ENCODE measurements at regions not wholly inside any gene's neighbourhood (a gene's known extent, or its start where the extent isn't known, plus 50 kb on each side); places are given as distances from the start of the nearest gene placed in this dataset.
"Not testable (repeated sequence)": the region's sequence is repeated elsewhere in the genome, so short reads cannot be mapped to it uniquely, and the experiment has no call there.

DNA sequence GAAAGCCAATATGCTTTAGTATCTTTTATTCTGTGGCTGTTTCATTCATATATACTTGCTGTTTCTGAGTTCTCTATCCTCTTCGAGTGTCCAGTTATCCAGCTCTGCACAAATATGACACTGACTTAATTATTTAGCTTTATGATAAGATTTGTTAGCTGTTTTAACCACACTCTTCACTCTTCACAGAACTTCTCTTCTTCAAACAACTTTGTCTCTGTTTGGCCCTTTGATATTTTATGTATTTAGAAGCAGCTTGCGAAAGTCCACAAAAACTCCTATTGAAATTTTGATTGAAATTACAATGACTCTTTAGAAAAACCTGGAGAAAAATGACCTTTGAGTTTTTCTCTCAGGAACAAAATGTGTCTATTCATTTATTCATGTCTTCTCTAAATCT is 407.0 kb downstream of the CPS1 start:
- no peak for ATAC-seq

DNA sequence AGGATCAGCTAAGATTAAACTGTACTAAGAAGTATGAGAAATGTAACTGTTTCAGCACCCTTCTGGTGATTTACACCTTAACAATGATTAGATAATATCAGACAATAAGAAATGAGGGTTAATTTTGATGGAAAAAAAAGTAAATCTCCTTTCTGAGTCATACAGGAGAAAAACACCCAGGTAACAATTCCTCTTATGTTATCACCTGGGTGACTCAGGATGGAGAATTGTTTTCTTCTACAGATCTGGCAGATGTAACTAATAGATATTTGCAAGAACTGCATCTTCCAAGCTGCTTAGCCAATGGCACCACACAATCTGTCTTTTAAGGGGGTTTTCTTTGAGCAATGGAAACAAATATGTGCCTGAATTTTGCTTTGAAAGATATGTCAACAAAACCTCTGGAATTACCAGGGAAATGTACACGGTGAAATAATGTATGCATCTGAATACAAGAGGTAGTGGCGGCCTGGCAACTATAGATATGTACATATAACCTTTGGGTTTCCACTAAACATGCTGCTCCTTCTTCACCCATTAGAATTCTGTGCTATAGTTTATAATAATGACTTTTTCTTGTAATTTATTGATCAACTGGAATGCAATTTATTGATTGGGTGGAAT is 407.9 kb downstream of the CPS1 start:
- no peak for ATAC-seq

DNA sequence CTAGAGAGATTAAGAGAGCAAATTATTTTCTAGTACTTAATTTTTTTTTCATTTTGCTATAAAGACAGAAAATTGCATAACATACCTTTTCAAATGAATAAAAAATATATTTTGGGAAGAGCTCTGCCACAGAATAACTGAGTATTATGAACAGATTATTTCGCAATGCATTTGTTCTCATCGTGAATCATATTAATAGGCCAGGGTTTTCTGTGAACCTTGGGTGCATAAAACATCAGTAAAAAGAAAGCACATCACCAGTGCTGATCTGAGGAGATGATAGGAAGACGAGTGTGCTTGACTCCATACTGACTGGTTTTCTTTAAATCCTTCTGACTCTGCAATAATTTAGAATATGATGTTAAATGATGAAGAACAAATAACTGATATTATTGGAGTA is 409.1 kb downstream of the CPS1 start:
- no peak for ATAC-seq

DNA sequence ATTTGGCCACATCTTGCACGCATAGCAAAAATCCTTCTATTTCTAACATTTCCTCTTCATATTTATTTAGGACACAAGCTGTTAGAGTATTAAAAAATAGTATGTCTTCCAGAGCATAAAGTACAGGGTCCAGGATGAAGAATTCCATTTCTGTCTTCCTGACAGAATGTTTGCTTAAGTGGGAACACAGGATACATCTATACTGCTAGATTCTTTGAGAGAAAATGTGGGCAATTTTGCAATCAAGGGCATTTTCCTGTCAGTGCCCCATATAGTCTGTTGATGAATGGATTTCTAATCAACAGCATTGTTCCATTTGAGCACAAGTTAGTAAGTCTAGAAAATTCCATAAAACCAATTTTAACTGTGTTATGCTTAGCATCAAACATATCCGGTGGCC is 409.9 kb downstream of the CPS1 start:
- no peak for ATAC-seq

DNA sequence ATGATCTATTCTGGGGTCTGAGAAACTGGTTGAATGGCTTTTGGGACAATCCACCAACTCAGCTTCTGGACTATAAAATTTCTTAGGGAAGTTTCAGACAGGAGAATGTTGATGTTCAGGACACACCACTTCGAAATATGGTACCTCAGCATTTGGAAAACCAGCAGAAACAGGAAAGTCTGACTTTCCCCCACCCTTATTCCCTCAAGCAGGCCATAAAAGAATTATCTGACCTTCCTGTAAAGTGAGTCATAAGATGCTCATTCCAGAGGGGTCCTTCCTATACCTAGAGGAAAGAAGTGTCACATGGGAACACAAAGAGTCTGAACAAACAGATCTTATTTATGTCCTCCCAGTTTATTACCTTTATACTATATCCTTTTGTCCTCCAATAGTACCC is 415.0 kb downstream of the CPS1 start:
- ATAC-seq = no peak

DNA sequence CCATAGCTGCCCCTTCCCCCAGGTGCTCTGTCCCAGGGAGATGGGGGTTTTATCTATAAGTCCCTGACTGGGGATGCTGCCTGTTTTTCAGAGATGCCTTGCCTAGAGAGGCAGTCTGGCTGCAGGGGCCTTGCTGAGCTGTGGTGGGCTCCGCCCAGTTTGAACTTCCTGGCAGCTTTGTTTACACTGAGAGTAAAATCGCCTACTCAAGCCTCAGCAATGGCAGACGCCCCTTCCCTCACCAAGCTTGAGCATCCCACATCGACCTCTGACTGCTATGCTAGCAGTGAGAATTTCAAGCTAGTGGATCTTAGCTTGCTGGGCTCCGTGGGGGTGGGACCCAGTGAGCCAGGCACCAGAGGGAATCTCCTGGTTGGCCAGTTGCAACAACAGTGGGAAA is 430.4 kb downstream of the CPS1 start:
- ATAC-seq = not testable (repeated sequence)

DNA sequence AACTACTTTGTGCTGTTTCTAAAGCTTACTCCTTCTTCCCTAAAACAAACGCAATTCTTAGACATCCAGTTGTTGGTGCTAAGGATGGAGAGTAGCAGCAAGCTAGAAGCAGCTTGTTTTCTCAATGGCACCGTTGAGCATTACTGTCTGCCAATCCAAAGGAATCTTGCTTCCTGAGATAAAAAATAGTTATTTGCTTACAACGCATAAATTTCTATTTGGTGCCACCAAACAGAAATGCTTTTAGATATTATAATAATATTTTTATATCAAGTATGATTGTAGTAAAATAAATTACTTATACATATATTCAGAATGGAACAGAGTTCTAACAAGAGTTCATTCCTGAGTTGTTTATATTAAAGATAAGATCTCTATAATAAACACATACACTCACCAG is 434.7 kb downstream of the CPS1 start:
- ATAC-seq = no peak

DNA sequence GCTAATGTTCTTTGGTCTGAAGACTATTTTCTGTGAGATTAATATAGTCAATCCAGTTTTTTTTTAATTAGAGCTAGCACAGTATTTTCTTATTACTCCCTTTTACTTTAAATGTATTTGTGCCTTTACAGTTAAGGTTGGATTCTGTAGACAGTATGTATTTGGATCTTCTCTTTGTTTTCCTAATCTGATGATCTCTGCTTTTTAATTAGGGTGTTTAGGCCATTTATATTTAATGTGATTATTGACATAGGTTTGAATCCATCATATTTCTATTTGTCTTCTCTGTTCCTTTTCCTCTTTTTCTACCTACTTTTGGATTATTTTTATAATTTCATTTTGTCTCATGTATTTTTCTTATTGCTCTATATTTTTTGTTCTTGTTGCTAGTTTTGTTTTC is 437.7 kb downstream of the CPS1 start:
- no peak for ATAC-seq

DNA sequence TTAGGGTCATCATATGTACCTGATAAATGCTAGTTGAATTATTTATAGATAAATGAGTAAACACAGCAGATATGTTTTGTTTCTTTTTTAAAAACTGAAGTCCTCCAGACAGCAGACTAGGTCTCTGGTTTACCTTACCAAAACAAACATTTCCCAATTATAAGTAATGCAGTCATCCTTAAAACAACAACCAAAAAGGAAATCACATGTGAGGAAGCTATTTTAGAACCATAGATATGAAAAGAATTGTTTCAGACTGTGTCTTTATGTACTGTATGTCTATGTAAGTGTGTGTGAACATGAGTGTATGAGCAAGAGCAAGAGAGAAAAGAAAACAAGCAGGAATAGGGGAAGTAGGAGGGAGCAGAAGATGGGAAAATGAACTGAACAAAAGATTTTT is 441.0 kb downstream of the CPS1 start:
- ATAC-seq = no peak

DNA sequence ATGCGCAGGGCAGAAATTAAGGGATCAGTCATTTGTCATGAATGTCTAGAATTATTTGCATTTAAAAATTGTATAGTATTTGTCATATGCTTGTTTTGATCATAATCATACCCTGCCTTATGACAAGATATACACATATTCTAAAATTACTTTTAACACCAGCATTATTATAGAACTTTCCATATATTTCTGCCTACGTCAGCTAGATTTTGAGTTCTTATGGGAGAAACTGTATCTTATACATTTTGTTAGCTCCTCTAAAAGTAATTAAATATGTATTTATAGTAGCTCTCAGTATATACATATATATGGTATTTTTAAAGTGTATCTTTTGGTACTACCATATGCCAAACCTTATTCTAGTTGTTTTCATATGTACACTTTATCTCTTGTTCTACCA is 441.9 kb downstream of the CPS1 start:
- no peak for ATAC-seq

DNA sequence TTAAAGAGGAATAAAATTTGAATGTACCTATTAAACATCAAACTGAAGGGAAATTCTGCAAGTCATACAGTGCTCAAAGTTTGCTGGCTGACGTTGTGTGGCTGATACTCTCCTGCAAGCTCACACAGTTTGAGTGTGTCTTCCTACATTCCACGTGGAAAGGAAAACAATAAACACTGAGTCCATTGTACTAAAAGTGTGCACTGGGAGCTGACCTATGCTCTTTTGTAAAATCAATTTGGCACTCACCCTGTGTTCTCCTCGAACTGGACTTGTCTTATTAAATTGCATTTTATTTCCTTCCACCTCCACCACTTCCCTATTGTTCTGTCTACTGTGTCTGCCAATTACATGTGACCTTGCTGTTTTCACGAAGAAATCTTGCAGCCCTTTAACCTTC is 458.0 kb downstream of the CPS1 start:
- no peak for ATAC-seq

DNA sequence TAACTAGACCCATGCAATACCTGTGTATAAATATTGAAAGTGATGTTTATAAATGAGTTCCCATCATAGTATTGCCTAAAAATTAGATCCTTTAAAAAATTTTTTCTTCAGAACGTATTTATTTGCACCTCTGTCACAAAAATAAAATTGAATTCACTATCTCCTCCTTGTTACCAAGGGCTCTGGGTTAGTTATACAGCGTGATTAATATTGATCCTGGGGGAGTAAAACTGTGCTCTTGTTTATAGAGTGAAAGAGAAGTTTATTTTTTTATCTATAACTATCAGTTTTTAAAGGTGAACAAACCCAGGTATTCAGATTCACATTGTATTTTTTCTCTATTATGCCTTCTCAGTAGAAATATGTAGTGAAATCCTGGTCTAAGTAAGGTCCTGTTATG is 458.5 kb downstream of the CPS1 start:
- ATAC-seq = no peak

DNA sequence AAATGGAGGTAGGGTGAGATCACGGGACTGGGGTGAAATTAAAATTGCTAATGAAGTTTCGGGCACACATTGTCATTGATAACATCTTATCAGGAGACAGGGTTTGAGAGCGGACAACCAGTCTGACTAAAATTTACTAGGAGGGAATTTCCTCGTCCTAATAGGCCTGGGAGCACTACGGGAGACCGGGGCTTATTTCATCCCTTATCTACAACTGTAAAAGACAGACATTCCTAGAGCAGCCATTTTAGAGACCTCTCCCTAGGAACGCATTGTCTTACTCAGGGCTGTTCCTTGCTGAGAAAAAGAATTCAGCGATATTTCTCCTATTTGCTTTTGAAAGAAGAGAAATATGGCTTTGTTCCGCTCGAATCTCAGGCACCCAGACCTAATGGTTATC is 468.7 kb downstream of the CPS1 start:
- ATAC-seq = not testable (repeated sequence)

DNA sequence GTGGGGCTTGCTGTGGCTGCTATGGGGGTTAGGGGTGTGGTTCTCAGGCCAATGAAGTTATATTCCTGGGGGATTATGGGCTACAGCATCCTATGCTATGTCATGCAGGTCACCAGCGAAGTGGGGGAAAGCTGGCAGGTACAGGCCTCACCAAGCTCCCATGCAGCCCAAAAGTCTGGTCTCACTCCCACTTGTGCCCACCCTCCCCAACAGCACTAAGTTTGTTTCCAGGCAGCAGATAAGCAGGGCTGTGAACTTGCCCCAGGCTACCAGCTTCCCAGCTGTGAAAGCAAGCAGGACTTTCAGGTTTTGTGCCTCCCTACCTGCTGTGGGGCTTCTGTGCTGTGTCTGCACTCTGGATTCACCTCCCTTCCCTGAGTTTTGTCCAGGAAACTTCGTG is 469.7 kb downstream of the CPS1 start:
- no peak for ATAC-seq

DNA sequence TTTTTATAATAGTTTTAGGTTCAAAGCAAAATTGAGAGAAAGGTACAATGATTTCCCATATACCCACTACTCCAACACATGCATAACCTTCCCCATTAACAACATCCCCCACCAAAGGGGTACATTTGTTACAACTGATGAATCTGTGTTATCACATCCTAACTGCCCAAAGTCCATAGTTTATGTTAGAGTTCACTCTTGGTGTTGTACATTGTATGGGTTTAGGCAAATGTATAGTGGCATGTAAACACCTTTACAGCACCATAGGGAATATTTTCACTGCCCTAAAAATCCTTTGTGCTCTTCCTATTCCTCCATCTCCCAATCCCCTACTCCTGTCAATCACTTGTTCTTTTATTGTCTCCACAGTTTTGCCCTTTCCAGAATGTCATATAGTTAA is 471.6 kb downstream of the CPS1 start:
- no peak for ATAC-seq

DNA sequence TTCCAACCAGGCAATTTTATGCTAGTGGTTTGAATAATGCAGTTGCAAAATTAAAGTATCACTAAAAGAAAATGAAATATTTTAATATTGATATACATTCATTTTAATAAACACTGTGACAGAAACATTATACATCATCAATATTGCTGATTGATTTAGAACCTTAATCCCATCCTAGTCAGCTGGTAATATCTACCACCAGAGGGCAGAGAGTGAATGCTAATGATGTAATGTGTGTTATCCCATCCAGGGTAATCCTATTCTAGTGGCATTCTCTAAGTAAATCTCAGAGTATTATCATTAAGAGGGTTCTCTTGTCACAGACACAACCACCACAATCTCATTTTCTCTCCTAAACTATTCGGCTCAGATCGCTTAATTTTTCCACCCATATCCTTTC is 477.4 kb downstream of the CPS1 start:
- no peak for ATAC-seq

DNA sequence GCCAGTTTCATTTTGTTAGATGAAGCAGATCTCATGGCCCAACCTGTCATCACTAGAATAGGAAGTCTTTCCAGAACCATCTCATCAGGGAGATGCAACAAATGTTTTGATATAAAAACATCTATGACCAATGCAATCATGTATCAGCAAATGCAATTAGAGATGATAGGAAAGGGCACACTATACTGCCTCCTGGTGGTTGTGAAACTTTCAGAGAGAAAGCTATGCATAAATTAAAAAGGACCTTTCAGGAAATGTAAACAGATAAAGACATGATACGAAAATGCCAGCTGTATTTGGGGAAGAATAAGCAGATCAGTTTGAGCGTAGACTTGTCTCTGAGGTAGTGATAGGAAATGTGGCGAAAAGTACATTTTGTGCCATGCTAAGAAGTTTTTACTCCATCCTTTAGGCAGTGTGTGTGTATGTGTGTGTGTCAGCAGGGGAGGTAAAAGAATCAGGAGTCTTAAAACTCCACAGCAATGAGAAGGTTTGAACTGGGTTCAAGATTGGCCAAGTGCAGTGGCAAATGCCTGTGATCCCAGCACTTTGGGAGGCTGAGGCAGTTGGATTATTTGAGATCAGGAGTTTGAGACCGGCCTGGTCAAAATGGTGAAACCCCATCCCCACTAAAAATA is 479.3 kb downstream of the CPS1 start:
- ATAC-seq = no peak

DNA sequence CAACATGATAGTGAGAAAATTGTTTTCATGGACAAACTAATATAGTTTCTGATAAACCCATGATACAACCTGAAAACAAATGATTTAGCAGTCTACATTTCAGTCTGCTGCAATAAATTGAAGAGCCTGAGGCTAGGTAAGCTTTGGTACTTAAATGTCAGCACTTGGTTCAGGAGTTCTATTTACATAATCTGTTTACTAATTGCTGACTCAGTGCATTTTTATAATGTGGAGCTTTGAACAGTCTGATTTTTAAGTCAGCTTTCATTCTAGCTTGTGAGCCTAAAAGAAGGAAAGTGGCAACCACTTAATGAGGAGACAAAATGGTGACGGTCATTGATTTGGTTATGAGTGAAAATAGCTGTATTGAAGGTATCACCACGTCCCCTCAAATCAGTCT is 488.6 kb downstream of the CPS1 start:
- ATAC-seq = no peak

DNA sequence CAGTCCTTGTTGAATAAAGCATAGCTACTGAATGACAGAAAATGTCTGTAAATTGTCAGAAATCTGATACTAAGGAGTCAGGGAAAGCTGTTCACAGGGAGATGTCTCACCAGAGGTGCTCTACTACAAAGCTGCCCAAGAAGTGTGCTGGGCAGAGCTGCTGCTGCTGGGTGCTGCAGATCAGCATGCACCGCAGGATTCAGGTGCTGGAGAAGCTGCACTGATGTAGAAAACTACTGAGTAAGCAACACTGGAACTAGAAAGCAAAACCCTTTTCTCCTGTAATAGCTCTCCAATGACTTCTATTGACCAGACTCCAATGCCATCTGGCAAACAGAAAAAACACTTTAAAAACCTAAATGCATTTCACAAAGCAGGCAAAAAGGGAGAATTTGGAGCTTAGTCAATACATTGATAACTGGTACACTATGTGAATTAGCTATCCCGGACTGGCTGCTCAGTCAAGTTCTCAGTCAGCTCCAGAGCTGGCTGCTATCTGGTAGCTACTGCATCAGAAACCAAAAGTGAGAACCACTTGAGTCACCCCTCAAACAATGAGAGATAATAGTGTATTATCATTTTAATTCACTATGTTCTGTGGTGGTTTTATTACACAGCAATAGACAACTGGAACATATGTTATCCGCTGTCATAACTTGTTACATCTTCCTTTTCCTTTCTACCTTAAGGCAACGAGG is 493.1 kb downstream of the CPS1 start:
- no peak for ATAC-seq

DNA sequence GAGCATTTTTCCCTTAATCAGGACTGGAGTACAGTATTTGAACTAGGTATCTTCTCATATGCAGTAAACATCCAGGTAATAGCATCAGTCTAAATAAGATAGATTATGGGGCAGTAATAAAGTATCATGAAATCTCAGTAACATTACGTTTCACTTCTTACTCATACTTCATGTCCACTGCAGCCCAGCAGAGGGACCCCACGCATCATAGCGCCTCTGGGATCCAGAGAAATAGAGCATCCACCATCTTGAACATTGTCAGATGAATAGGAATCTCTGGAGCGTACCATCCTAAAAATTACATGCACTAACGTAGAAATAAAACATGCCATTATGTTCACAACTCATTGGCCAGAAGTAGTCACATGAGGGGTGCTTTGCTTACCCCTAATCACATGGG is 499.0 kb downstream of the CPS1 start:
- no peak for ATAC-seq

DNA sequence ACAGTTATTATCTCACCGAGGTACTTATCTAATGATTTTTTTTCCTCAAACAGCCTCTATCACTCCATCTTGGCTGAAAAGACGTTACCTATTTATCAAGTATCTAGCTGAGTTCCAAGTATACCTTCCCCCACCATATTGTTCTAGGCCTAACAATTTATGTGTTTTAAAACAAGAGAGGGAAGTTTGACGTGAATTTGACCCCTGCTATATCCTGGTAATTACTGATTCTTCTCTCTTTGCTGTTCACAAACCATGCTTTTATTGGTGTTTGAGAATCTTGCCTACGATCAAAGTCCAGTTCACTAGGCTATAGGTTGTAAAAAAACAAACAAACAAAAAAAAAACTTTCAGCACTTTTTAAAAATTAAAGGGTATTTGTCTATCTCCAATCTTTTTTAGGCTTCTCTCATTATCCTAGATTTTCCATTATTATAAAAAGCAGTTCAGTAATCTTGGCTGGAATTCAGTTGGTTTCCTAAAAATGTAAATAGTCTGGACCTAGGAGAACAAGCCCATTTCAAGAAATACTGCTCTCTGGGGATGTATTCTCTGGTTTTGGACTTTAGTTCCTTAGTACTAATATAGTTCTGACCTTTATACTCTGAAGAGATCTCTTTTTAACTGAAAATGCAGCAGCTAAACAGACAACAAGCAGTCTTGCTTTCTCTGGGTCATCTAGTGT is 505.4 kb downstream of the CPS1 start:
- no peak for ATAC-seq

DNA sequence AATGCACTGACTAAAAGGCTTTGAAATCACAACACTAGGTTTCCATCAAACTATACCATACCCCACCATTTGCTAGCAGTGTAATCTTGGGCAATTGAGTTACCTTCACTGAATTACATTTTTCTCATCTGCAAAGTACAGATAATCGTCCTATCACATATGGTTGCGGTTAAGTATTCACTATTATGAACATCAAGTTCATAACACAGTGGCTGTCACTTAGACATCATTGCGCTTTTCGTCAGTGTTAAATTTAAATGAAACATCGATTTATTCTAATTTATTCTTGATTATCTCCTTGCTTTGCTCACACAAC is 505.9 kb downstream of the CPS1 start:
- no peak for ATAC-seq

DNA sequence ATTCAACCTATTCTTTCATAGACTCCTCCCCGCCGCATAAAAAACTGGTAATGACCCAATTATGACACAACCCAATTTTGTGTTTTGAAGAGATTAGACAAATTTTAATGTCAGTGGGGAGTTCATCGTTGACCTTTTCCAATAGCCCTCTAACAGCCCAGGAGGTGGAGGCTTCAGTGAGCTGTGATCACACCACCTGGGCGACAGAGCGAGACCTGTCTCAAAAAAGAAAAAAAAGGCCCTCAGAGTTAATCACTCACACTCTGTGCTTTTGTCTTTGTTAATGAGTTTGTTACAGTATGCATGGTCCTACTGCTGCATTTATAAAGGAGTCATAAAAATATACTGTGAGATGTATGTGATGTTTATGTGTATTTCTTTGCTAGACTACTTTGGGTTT is 510.6 kb downstream of the CPS1 start:
- ATAC-seq = no peak
